HepG2 (cell line): ENCODE measurements at regions not wholly inside any gene's neighbourhood (a gene's known extent, or its start where the extent isn't known, plus 50 kb on each side); places are given as distances from the start of the nearest gene placed in this dataset.
A peak's percentile ranks its signal among the peaks of the same experiment; 100 is the strongest.

ENCODE experiments used
- ARNTL ChIP-seq: sonication (generic); formaldehyde crosslinking; IDR thresholded peaks from 2 replicates; pipeline ENCODE4 v1.4.0; 2020; ENCODE audit warnings: mild to moderate bottlenecking, missing genetic modification reagents
- CREB3 ChIP-seq: sonication (generic); formaldehyde crosslinking; IDR thresholded peaks from 2 replicates; pipeline ENCODE4 v1.5.0; 2020; ENCODE audit warnings: missing genetic modification reagents
- DR1 ChIP-seq: sonication (generic); formaldehyde crosslinking; IDR thresholded peaks from 2 replicates; pipeline ENCODE4 v1.8.0; 2021; ENCODE audit warnings: mild to moderate bottlenecking, missing genetic modification reagents, inconsistent platforms
- ERF ChIP-seq: IDR thresholded peaks from 2 replicates; pipeline ENCODE4 v1.6.1; 2018; ENCODE audit warnings: missing biosample characterization, missing genetic modification reagents
- HNRNPUL1 ChIP-seq: fragments of 200-400 bp; formaldehyde crosslinking; IDR thresholded peaks from 2 replicates; pipeline ENCODE4 v1.6.1; 2017; ENCODE audit warnings: low read depth, mild to moderate bottlenecking, low read length, moderate library complexity
- ISX ChIP-seq: sonication (generic); formaldehyde crosslinking; conservative IDR thresholded peaks from 2 replicates; pipeline ENCODE4 v1.5.0; 2020; ENCODE audit warnings: missing genetic modification reagents
- MBNL3 ChIP-seq: fragments of 250-450 bp; sonication (Bioruptor Pico); conservative IDR thresholded peaks from 2 replicates; pipeline ENCODE4 v1.8.0; 2022; ENCODE audit warnings: mild to moderate bottlenecking, inconsistent platforms
- MEF2D ChIP-seq: sonication (generic); formaldehyde crosslinking; IDR thresholded peaks from 2 replicates; pipeline ENCODE4 v1.5.1; 2020; ENCODE audit warnings: mild to moderate bottlenecking, missing genetic modification reagents
- MZF1 ChIP-seq: sonication (generic); formaldehyde crosslinking; IDR thresholded peaks from 2 replicates; pipeline ENCODE4 v1.8.1; 2023; ENCODE audit warnings: mild to moderate bottlenecking, missing genetic modification reagents, borderline replicate concordance
- ONECUT2 ChIP-seq: sonication (generic); formaldehyde crosslinking; IDR thresholded peaks from 2 replicates; pipeline ENCODE4 v1.4.0; 2020; ENCODE audit warnings: missing genetic modification reagents
- RXRB ChIP-seq: IDR thresholded peaks from 2 replicates; pipeline ENCODE4 v1.6.1; 2016; ENCODE audit warnings: borderline replicate concordance, missing genetic modification reagents, missing compliant biosample characterization
- SIN3B ChIP-seq: fragments of 150-350 bp; IDR thresholded peaks from 2 replicates; pipeline ENCODE4 v1.6.1; 2014; ENCODE audit warnings: low read length
- SMAD3 ChIP-seq: sonication (generic); formaldehyde crosslinking; IDR thresholded peaks from 2 replicates; pipeline ENCODE4 v1.4.0; 2020; ENCODE audit warnings: missing genetic modification reagents
- SP1 ChIP-seq, 2 experiments: fragments of 450-650 bp in 1 of 2; sonication (generic) in 1 of 2; formaldehyde crosslinking in 1 of 2; IDR thresholded peaks; 2 replicates each; pipeline versions ENCODE4 v1.4.0 to v1.6.1; 2016 to 2020; ENCODE audit warnings: missing genetic modification reagents in 1 of 2
- TBL1XR1 ChIP-seq: fragments of 150-350 bp; IDR thresholded peaks from 2 replicates; pipeline ENCODE4 v1.6.1; 2014; ENCODE audit warnings: borderline replicate concordance, low read length; ENCODE audit not compliant: partially characterized antibody
- ZFAT ChIP-seq: sonication (generic); formaldehyde crosslinking; conservative IDR thresholded peaks from 2 replicates; pipeline ENCODE4 v1.8.1; 2023; ENCODE audit warnings: missing genetic modification reagents, inconsistent platforms
- ZNF362 ChIP-seq: sonication (generic); formaldehyde crosslinking; IDR thresholded peaks from 2 replicates; pipeline ENCODE4 v1.4.0; 2020; ENCODE audit warnings: missing genetic modification reagents, mild to moderate bottlenecking, borderline replicate concordance
- ZNF564 ChIP-seq: sonication (generic); formaldehyde crosslinking; IDR thresholded peaks from 2 replicates; pipeline ENCODE4 v1.8.1; 2023; ENCODE audit warnings: mild to moderate bottlenecking, missing genetic modification reagents
- ZNF75D ChIP-seq: sonication (generic); formaldehyde crosslinking; IDR thresholded peaks from 2 replicates; pipeline ENCODE4 v1.8.1; 2023; ENCODE audit warnings: missing genetic modification reagents, mild to moderate bottlenecking, borderline replicate concordance
- ZSCAN30 ChIP-seq: sonication (generic); formaldehyde crosslinking; IDR thresholded peaks from 2 replicates; pipeline ENCODE4 v1.5.0; 2020; ENCODE audit warnings: mild to moderate bottlenecking, missing genetic modification reagents
- TF ChIP-seq, protein P1 (sequence below): sonication (generic); formaldehyde crosslinking; IDR thresholded peaks from 2 replicates; pipeline ENCODE4 v1.5.0; 2020; ENCODE audit warnings: mild to moderate bottlenecking, missing genetic modification reagents, moderate library complexity
- TF ChIP-seq, protein P2 (sequence below): sonication (generic); formaldehyde crosslinking; IDR thresholded peaks from 2 replicates; pipeline ENCODE4; 2020; ENCODE audit warnings: missing genetic modification reagents, mild to moderate bottlenecking, borderline replicate concordance
- TF ChIP-seq, protein P3 (sequence below): sonication (generic); formaldehyde crosslinking; IDR thresholded peaks from 2 replicates; pipeline ENCODE4 v1.4.0; 2020; ENCODE audit warnings: missing genetic modification reagents, mild to moderate bottlenecking, borderline replicate concordance

GRCh38 chr16:50468749-50469078 is 79.5 kb upstream of the NKD1 start (continued):
- TF ChIP-seq ZNF362 (CRISPR knock-in tag) (no peak), SIN3B (no peak), ZNF75D (CRISPR knock-in tag) (no peak), ISX (CRISPR knock-in tag) (no peak), SMAD3 (CRISPR knock-in tag) (no peak), ARNTL (no peak), TBL1XR1 (no peak), HNRNPUL1 (no peak), CREB3 (CRISPR knock-in tag) (0 out of 2 replicates have a peak, but pooled peaks have one; percentile 17), ZSCAN30 (CRISPR knock-in tag) (no peak), MZF1 (CRISPR knock-in tag) (no peak), RXRB (CRISPR knock-in tag) (no peak), ERF (CRISPR knock-in tag) (no peak), ZNF564 (CRISPR knock-in tag) (no peak), MBNL3 (CRISPR knock-in tag) (no peak), ONECUT2 (CRISPR knock-in tag) (no peak), ZFAT (CRISPR knock-in tag) (no peak), DR1 (CRISPR knock-in tag) (no peak), SP1 (IDR thresholded peaks at IDR 0.05) (no peak), SP1 (CRISPR knock-in tag; IDR thresholded peaks at IDR 0.05) (no peak), MEF2D (CRISPR knock-in tag) (no peak)
- TF ChIP-seq, protein P1, sequence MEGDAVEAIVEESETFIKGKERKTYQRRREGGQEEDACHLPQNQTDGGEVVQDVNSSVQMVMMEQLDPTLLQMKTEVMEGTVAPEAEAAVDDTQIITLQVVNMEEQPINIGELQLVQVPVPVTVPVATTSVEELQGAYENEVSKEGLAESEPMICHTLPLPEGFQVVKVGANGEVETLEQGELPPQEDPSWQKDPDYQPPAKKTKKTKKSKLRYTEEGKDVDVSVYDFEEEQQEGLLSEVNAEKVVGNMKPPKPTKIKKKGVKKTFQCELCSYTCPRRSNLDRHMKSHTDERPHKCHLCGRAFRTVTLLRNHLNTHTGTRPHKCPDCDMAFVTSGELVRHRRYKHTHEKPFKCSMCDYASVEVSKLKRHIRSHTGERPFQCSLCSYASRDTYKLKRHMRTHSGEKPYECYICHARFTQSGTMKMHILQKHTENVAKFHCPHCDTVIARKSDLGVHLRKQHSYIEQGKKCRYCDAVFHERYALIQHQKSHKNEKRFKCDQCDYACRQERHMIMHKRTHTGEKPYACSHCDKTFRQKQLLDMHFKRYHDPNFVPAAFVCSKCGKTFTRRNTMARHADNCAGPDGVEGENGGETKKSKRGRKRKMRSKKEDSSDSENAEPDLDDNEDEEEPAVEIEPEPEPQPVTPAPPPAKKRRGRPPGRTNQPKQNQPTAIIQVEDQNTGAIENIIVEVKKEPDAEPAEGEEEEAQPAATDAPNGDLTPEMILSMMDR (CRISPR knock-in tag), result no peak
- TF ChIP-seq, protein P2, sequence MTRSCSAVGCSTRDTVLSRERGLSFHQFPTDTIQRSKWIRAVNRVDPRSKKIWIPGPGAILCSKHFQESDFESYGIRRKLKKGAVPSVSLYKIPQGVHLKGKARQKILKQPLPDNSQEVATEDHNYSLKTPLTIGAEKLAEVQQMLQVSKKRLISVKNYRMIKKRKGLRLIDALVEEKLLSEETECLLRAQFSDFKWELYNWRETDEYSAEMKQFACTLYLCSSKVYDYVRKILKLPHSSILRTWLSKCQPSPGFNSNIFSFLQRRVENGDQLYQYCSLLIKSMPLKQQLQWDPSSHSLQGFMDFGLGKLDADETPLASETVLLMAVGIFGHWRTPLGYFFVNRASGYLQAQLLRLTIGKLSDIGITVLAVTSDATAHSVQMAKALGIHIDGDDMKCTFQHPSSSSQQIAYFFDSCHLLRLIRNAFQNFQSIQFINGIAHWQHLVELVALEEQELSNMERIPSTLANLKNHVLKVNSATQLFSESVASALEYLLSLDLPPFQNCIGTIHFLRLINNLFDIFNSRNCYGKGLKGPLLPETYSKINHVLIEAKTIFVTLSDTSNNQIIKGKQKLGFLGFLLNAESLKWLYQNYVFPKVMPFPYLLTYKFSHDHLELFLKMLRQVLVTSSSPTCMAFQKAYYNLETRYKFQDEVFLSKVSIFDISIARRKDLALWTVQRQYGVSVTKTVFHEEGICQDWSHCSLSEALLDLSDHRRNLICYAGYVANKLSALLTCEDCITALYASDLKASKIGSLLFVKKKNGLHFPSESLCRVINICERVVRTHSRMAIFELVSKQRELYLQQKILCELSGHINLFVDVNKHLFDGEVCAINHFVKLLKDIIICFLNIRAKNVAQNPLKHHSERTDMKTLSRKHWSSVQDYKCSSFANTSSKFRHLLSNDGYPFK (CRISPR knock-in tag), result 0 out of 2 replicates have a peak, but pooled peaks have one; percentile 39
- TF ChIP-seq, protein P3, sequence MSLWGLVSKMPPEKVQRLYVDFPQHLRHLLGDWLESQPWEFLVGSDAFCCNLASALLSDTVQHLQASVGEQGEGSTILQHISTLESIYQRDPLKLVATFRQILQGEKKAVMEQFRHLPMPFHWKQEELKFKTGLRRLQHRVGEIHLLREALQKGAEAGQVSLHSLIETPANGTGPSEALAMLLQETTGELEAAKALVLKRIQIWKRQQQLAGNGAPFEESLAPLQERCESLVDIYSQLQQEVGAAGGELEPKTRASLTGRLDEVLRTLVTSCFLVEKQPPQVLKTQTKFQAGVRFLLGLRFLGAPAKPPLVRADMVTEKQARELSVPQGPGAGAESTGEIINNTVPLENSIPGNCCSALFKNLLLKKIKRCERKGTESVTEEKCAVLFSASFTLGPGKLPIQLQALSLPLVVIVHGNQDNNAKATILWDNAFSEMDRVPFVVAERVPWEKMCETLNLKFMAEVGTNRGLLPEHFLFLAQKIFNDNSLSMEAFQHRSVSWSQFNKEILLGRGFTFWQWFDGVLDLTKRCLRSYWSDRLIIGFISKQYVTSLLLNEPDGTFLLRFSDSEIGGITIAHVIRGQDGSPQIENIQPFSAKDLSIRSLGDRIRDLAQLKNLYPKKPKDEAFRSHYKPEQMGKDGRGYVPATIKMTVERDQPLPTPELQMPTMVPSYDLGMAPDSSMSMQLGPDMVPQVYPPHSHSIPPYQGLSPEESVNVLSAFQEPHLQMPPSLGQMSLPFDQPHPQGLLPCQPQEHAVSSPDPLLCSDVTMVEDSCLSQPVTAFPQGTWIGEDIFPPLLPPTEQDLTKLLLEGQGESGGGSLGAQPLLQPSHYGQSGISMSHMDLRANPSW (CRISPR knock-in tag), result no peak
